Left renal pelvis (tissue), 4 donors: ENCODE measurements at regions not wholly inside any gene's neighbourhood (a gene's known extent, or its start where the extent isn't known, plus 50 kb on each side); places are given as distances from the start of the nearest gene placed in this dataset.
"Not testable (repeated sequence)": the region's sequence is repeated elsewhere in the genome, so short reads cannot be mapped to it uniquely, and the experiment has no call there.

ENCODE experiments used
- DNase-seq, 4 donors: peaks; one replicate each; pipeline ENCODE4 v3.0.0-alpha.2; 2013; ENCODE audit warnings: low read depth in 4 of 4, low spot score in 3 of 4

GRCh38 chr15:39011066-39011465, 446.5 kb upstream of the RASGRP1 start:
- DNase-seq: not testable (repeated sequence)

GRCh38 chr15:39013262-39013661, 448.6 kb upstream of the RASGRP1 start:
- DNase-seq: no peak

- DNase-seq: no peak
Measured at GRCh38 chr15:39014682-39015081, 450.1 kb upstream of the RASGRP1 start.

- DNase-seq: no peak
Measured at GRCh38 chr15:39016706-39017105, 452.1 kb upstream of the RASGRP1 start.

- DNase-seq: no peak
Measured at GRCh38 chr15:39018966-39019365, 454.4 kb upstream of the RASGRP1 start.

GRCh38 chr15:39021341-39021740, 456.7 kb upstream of the RASGRP1 start:
- DNase-seq: no peak

GRCh38 chr15:39022532-39023305, 458.1 kb upstream of the RASGRP1 start:
- DNase-seq: no peak

GRCh38 chr15:39025321-39025720, 460.7 kb upstream of the RASGRP1 start:
- no peak for DNase-seq

- no peak for DNase-seq
Measured at GRCh38 chr15:39025881-39026280, 461.3 kb upstream of the RASGRP1 start.

GRCh38 chr15:39028069-39028468, 463.5 kb upstream of the RASGRP1 start:
- no peak for DNase-seq

- no peak for DNase-seq
Measured at GRCh38 chr15:39029741-39030140, 465.1 kb upstream of the RASGRP1 start.

- DNase-seq: no peak
Measured at GRCh38 chr15:39030291-39031070, 465.9 kb upstream of the RASGRP1 start.

GRCh38 chr15:39031596-39031995, 467.0 kb upstream of the RASGRP1 start:
- no peak for DNase-seq

GRCh38 chr15:39034816-39035215, 470.2 kb upstream of the RASGRP1 start:
- no peak for DNase-seq

- DNase-seq: not testable (repeated sequence)
Measured at GRCh38 chr15:39037611-39038010, 473.0 kb upstream of the RASGRP1 start.

GRCh38 chr15:39040861-39041260, 476.2 kb upstream of the RASGRP1 start:
- DNase-seq: no peak

GRCh38 chr15:39041979-39042495, 477.4 kb upstream of the RASGRP1 start:
- DNase-seq: no peak

GRCh38 chr15:39051626-39052322, 487.2 kb upstream of the RASGRP1 start:
- no peak for DNase-seq

- DNase-seq: no peak
Measured at GRCh38 chr15:39052323-39052705, 487.7 kb upstream of the RASGRP1 start.

GRCh38 chr15:39053480-39053879, 488.9 kb upstream of the RASGRP1 start:
- no peak for DNase-seq

GRCh38 chr15:39054128-39054732, 489.6 kb upstream of the RASGRP1 start:
- no peak for DNase-seq
